Ishikawa (cell line): ENCODE measurements at regions not wholly inside any gene's neighbourhood (a gene's known extent, or its start where the extent isn't known, plus 50 kb on each side); places are given as distances from the start of the nearest gene placed in this dataset.

ENCODE experiments used
- CEBPB ChIP-seq: IDR thresholded peaks from 2 replicates; pipeline ENCODE4 v1.6.1; 2012
- CREB1 ChIP-seq: IDR thresholded peaks from 2 replicates; pipeline ENCODE4 v1.6.1; 2012; ENCODE audit warnings: low read depth
- EGR1 ChIP-seq: IDR thresholded peaks from 2 replicates; pipeline ENCODE4 v1.6.1; 2012
- EP300 ChIP-seq: IDR thresholded peaks from 2 replicates; pipeline ENCODE4 v1.6.1; 2012; ENCODE audit warnings: borderline replicate concordance
- FOXM1 ChIP-seq: IDR thresholded peaks from 2 replicates; pipeline ENCODE4 v1.6.1; 2012; ENCODE audit warnings: low read depth, borderline replicate concordance
- NFIC ChIP-seq: IDR thresholded peaks from 2 replicates; pipeline ENCODE4 v1.6.1; 2012
- RAD21 ChIP-seq: IDR thresholded peaks from 2 replicates; pipeline ENCODE4 v1.6.1; 2012; ENCODE audit warnings: low read depth
- TAF1 ChIP-seq: IDR thresholded peaks from 2 replicates; pipeline ENCODE4 v1.6.1; 2012; ENCODE audit warnings: low read depth, mild to moderate bottlenecking
- TCF12 ChIP-seq: IDR thresholded peaks from 2 replicates; pipeline ENCODE4 v1.6.1; 2012; ENCODE audit warnings: low read depth
- TEAD4 ChIP-seq: IDR thresholded peaks from 2 replicates; pipeline ENCODE4 v1.6.1; 2012
- YY1 ChIP-seq: IDR thresholded peaks from 2 replicates; pipeline ENCODE4 v1.6.1; 2012; ENCODE audit warnings: low read depth
- ZBTB7A ChIP-seq: IDR thresholded peaks from 2 replicates; pipeline ENCODE4 v1.6.1; 2012; ENCODE audit warnings: low read depth
- TF ChIP-seq, protein P1 (sequence below): IDR thresholded peaks from 2 replicates; pipeline ENCODE4 v1.6.1; 2012; ENCODE audit warnings: low read depth, mild to moderate bottlenecking
- TF ChIP-seq, protein P2 (sequence below): IDR thresholded peaks from 2 replicates; pipeline ENCODE4 v1.6.1; 2012
- TF ChIP-seq, protein P3 (sequence below): IDR thresholded peaks from 2 replicates; pipeline ENCODE4 v1.6.1; 2012

DNA sequence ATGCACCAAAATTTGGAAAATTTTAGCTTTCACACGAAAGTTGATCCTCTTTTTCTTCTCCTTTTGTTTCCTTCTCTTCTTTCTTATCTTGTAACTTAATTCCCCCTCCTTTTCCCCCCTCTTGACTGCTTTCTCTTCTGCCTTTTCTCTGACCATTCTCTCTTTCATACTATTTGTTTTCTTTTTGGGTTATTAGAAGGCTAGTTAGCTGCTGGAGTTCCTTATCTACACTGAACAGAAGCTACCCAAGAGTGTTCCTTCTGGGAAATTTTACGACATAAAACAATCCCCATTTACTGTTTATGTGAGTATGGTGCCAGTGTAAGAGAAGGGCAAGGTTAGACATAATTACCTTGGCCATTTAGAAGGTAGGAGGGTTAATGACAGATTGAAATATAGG lies 218.4 kb upstream of the DTNA start:
- TF ChIP-seq, protein P1, sequence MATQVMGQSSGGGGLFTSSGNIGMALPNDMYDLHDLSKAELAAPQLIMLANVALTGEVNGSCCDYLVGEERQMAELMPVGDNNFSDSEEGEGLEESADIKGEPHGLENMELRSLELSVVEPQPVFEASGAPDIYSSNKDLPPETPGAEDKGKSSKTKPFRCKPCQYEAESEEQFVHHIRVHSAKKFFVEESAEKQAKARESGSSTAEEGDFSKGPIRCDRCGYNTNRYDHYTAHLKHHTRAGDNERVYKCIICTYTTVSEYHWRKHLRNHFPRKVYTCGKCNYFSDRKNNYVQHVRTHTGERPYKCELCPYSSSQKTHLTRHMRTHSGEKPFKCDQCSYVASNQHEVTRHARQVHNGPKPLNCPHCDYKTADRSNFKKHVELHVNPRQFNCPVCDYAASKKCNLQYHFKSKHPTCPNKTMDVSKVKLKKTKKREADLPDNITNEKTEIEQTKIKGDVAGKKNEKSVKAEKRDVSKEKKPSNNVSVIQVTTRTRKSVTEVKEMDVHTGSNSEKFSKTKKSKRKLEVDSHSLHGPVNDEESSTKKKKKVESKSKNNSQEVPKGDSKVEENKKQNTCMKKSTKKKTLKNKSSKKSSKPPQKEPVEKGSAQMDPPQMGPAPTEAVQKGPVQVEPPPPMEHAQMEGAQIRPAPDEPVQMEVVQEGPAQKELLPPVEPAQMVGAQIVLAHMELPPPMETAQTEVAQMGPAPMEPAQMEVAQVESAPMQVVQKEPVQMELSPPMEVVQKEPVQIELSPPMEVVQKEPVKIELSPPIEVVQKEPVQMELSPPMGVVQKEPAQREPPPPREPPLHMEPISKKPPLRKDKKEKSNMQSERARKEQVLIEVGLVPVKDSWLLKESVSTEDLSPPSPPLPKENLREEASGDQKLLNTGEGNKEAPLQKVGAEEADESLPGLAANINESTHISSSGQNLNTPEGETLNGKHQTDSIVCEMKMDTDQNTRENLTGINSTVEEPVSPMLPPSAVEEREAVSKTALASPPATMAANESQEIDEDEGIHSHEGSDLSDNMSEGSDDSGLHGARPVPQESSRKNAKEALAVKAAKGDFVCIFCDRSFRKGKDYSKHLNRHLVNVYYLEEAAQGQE = no peak
- TF ChIP-seq EGR1 (no peak), RAD21 (no peak), TCF12 (no peak), FOXM1 (no peak), NFIC (no peak), TAF1 (no peak), ZBTB7A (no peak), YY1 (no peak), TEAD4 (no peak)
- TF ChIP-seq, protein P2, sequence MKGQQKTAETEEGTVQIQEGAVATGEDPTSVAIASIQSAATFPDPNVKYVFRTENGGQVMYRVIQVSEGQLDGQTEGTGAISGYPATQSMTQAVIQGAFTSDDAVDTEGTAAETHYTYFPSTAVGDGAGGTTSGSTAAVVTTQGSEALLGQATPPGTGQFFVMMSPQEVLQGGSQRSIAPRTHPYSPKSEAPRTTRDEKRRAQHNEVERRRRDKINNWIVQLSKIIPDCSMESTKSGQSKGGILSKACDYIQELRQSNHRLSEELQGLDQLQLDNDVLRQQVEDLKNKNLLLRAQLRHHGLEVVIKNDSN = no peak

- TF ChIP-seq EGR1 = no peak
- TF ChIP-seq, protein P1 = no peak
- TF ChIP-seq RAD21 = no peak
- no peak for TF ChIP-seq TEAD4
- no peak for TF ChIP-seq NFIC
- TF ChIP-seq CREB1 = no peak
- TF ChIP-seq YY1 = no peak
- TF ChIP-seq TAF1 = no peak
- no peak for TF ChIP-seq EP300
- TF ChIP-seq ZBTB7A = no peak
- no peak for TF ChIP-seq TCF12
- no peak for TF ChIP-seq FOXM1
- TF ChIP-seq, protein P2 = no peak
- TF ChIP-seq, protein P3, sequence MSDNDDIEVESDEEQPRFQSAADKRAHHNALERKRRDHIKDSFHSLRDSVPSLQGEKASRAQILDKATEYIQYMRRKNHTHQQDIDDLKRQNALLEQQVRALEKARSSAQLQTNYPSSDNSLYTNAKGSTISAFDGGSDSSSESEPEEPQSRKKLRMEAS = no peak
- no peak for TF ChIP-seq CEBPB
Measured at GRCh38 chr18:34492652-34493051, 217.4 kb upstream of the DTNA start.

- no peak for TF ChIP-seq EP300
- 0 out of 2 replicates have a peak, but pooled peaks have one; percentile 21 for TF ChIP-seq TEAD4
- TF ChIP-seq, protein P2 = peak; percentile 64
Measured at GRCh38 chr18:34493099-34493544, 217.0 kb upstream of the DTNA start.

GRCh38 chr18:34493566-34494358 lies 216.3 kb upstream of the DTNA start:
- TF ChIP-seq ZBTB7A (peak; percentile 42; the same call in 1 of the 2 replicates), CEBPB (no peak), EGR1 (peak; percentile 76)
- TF ChIP-seq, protein P3 = peak; percentile 42; the same call in 1 of the 2 replicates

DNA sequence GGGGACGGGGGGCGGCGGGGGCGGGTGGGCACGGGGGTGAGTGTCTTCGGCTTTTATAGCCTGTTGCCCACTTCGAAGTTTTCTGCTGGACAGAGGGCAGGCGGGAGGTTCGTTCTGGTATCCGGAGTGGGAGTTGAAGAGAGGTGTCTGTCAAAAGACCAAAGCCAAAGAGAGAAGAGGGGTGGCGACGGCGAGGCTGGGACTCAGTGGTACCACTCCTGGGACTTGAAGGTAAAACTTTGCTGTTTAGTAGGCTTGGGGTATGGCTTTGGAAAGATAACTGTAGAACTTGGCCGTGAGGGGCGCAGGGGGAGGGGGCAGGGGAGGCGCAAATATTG lies 215.8 kb upstream of the DTNA start:
- TF ChIP-seq, protein P3 = no peak
- TF ChIP-seq YY1 (no peak), ZBTB7A (no peak), CEBPB (no peak), EP300 (no peak), RAD21 (no peak), TCF12 (no peak), CREB1 (no peak), EGR1 (no peak), FOXM1 (no peak), NFIC (no peak), TEAD4 (no peak), TAF1 (no peak)
- TF ChIP-seq, protein P2 = no peak
- TF ChIP-seq, protein P1 = no peak
